HepG2 (cell line): ENCODE measurements at regions not wholly inside any gene's neighbourhood (a gene's known extent, or its start where the extent isn't known, plus 50 kb on each side); places are given as distances from the start of the nearest gene placed in this dataset.

Experiments
- AGO2 ChIP-seq: fragments of 200-400 bp; formaldehyde crosslinking; optimal IDR thresholded peaks from 2 replicates; pipeline ENCODE3; 2017; ENCODE audit warnings: mild to moderate bottlenecking, low read depth, low read length, moderate library complexity
- CEBPB ChIP-seq: IDR thresholded peaks from 2 replicates; pipeline ENCODE4 v1.6.1; 2011; ENCODE audit warnings: low read depth, low read length, improper control_type of control experiment, borderline replicate concordance
- CEBPG ChIP-seq: IDR thresholded peaks from 2 replicates; pipeline ENCODE4 v1.6.1; 2016
- FOXM1 ChIP-seq: sonication (generic); formaldehyde crosslinking; IDR thresholded peaks from 2 replicates; pipeline ENCODE4 v1.5.0; 2020; ENCODE audit warnings: missing genetic modification reagents
- GTF3A ChIP-seq: sonication (generic); formaldehyde crosslinking; conservative IDR thresholded peaks from 2 replicates; pipeline ENCODE4 v1.4.0; 2020; ENCODE audit warnings: mild to moderate bottlenecking, missing genetic modification reagents
- KDM5B ChIP-seq: sonication (generic); formaldehyde crosslinking; IDR thresholded peaks from 2 replicates; pipeline ENCODE4 v1.4.0; 2020; ENCODE audit warnings: missing genetic modification reagents, mild to moderate bottlenecking, borderline replicate concordance
- MEF2D ChIP-seq: sonication (generic); formaldehyde crosslinking; IDR thresholded peaks from 2 replicates; pipeline ENCODE4 v1.5.1; 2020; ENCODE audit warnings: mild to moderate bottlenecking, missing genetic modification reagents
- NFRKB ChIP-seq: fragments of 450-650 bp; IDR thresholded peaks from 2 replicates; pipeline ENCODE4 v1.6.1; 2017
- POGZ ChIP-seq: sonication (generic); formaldehyde crosslinking; IDR thresholded peaks from 2 replicates; pipeline ENCODE4 v1.4.0; 2020; ENCODE audit warnings: mild to moderate bottlenecking, missing genetic modification reagents
- PTBP1 ChIP-seq: fragments of 200-400 bp; formaldehyde crosslinking; IDR thresholded peaks from 2 replicates; pipeline ENCODE4 v1.6.1; 2018; ENCODE audit warnings: low read length, low read depth; ENCODE audit not compliant: poor library complexity, severe bottlenecking
- SMAD9 ChIP-seq: sonication (generic); formaldehyde crosslinking; IDR thresholded peaks from 2 replicates; pipeline ENCODE4 v1.5.1; 2020; ENCODE audit warnings: mild to moderate bottlenecking, missing genetic modification reagents
- TARDBP ChIP-seq: sonication (generic); formaldehyde crosslinking; IDR thresholded peaks from 2 replicates; pipeline ENCODE4 v1.8.0; 2022; ENCODE audit warnings: mild to moderate bottlenecking, missing genetic modification reagents
- U2AF2 ChIP-seq: fragments of 200-400 bp; formaldehyde crosslinking; IDR thresholded peaks from 2 replicates; pipeline ENCODE4 v1.6.1; 2017; ENCODE audit warnings: low read depth, mild to moderate bottlenecking, low read length
- ZFP82 ChIP-seq: sonication (generic); formaldehyde crosslinking; IDR thresholded peaks from 2 replicates; pipeline ENCODE4 v1.5.1; 2020; ENCODE audit warnings: mild to moderate bottlenecking, missing genetic modification reagents, borderline replicate concordance
- ZNF101 ChIP-seq: sonication (generic); formaldehyde crosslinking; IDR thresholded peaks from 2 replicates; pipeline ENCODE4 v1.4.0; 2020; ENCODE audit warnings: mild to moderate bottlenecking, low read depth, missing genetic modification reagents, borderline replicate concordance
- ZNF20 ChIP-seq: sonication (generic); formaldehyde crosslinking; IDR thresholded peaks from 2 replicates; pipeline ENCODE4 v1.4.0; 2020; ENCODE audit warnings: mild to moderate bottlenecking, moderate library complexity, missing genetic modification reagents
- ZNF225 ChIP-seq: sonication (generic); formaldehyde crosslinking; IDR thresholded peaks from 2 replicates; pipeline ENCODE4 v1.4.0; 2020; ENCODE audit warnings: mild to moderate bottlenecking, missing genetic modification reagents
- ZNF274 ChIP-seq: sonication (generic); formaldehyde crosslinking; IDR thresholded peaks from 2 replicates; pipeline ENCODE4 v1.5.1; 2020; ENCODE audit warnings: mild to moderate bottlenecking, missing genetic modification reagents
- ZNF33A ChIP-seq: sonication (generic); formaldehyde crosslinking; IDR thresholded peaks from 2 replicates; pipeline ENCODE4 v1.5.1; 2020; ENCODE audit warnings: missing genetic modification reagents, mild to moderate bottlenecking, moderate library complexity, borderline replicate concordance
- ZNF780A ChIP-seq: sonication (generic); formaldehyde crosslinking; IDR thresholded peaks from 2 replicates; pipeline ENCODE4 v1.8.0; 2022; ENCODE audit warnings: mild to moderate bottlenecking, missing genetic modification reagents, moderate library complexity
- ZNF792 ChIP-seq: IDR thresholded peaks from 2 replicates; pipeline ENCODE4 v1.6.1; 2016
- ZNF841 ChIP-seq: sonication (generic); formaldehyde crosslinking; IDR thresholded peaks from 2 replicates; pipeline ENCODE4 v1.8.1; 2023; ENCODE audit warnings: missing genetic modification reagents, borderline replicate concordance
- TF ChIP-seq, protein P1 (sequence below), 2 experiments: sonication (generic) in 1 of 2; formaldehyde crosslinking in 1 of 2; IDR thresholded peaks; 2 replicates each; pipeline versions ENCODE4 v1.4.0 to v1.6.1; 2018 to 2020; ENCODE audit warnings: missing genetic modification reagents in 2 of 2, borderline replicate concordance in 1 of 2, low read depth in 1 of 2, mild to moderate bottlenecking in 1 of 2, missing biosample characterization in 1 of 2
- TF ChIP-seq, protein P2 (sequence below): IDR thresholded peaks from 2 replicates; pipeline ENCODE4 v1.6.1; 2016
- TF ChIP-seq, protein P3 (sequence below): sonication (generic); formaldehyde crosslinking; IDR thresholded peaks from 2 replicates; pipeline ENCODE4 v1.4.0; 2020; ENCODE audit warnings: missing genetic modification reagents, borderline replicate concordance

DNA sequence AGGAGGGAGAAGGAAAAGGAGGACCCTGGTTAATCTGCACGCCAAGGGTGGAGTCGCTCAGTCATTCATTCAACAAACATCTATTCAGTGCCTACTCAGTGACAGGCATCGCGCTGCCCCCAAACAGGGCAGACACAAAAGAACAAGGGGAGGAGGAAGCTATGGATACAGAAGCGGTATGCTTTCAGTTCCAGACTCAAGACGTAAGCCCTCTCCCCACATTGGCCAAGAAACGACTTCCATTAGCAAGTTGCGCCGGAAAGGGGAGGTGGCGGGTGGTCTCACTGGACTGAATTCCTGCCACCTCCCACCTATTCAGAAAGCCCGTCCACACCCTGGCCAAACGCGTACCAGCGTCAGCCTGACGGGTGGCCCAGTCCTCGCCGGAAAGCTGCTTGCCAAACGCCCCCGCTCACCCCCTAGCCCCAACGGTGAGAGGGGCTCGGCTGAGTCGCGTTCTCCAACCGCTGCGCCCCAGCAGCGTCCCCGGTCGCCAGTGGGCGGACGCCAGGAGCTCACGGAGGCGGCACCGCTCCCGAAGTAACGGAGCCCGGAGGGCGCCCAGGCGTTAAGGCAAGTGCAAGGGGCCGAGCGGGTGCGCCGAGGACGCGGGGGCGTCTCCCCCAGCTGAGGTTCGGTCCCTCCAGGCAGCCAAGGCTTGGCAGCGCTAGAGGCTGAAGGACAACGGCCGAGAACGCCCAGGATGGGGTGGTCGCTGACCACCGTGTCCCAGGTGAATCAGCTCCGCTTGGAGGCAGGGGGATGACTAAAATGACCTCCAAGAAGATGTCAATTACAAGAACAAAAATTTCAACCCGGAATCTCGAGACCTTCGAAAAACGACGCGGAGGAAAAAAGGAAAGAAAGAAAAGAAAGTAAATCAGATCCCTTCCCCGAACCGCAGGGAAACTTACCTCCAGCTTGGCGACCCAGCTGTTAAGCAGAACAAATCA, 470.7 kb downstream of the SOX9 start (continued):
- TF ChIP-seq, protein P1, sequence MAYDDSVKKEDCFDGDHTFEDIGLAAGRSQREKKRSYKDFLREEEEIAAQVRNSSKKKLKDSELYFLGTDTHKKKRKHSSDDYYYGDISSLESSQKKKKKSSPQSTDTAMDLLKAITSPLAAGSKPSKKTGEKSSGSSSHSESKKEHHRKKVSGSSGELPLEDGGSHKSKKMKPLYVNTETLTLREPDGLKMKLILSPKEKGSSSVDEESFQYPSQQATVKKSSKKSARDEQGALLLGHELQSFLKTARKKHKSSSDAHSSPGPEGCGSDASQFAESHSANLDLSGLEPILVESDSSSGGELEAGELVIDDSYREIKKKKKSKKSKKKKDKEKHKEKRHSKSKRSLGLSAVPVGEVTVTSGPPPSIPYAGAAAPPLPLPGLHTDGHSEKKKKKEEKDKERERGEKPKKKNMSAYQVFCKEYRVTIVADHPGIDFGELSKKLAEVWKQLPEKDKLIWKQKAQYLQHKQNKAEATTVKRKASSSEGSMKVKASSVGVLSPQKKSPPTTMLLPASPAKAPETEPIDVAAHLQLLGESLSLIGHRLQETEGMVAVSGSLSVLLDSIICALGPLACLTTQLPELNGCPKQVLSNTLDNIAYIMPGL (CRISPR knock-in tag; IDR thresholded peaks at IDR 0.05; ENCODE audit: borderline replicate concordance in 1 of 2, low read depth in 1 of 2): peak in 1 of 2 experiments; percentile 38; a peak in 3 of 4 replicates
- TF ChIP-seq SMAD9 (CRISPR knock-in tag) (peak; percentile 23; the same call in 1 of the 2 replicates), POGZ (CRISPR knock-in tag) (0 out of 2 replicates have a peak, but pooled peaks have one; percentile 32), CEBPG (CRISPR knock-in tag) (no peak), FOXM1 (CRISPR knock-in tag) (no peak), ZNF841 (CRISPR knock-in tag) (no peak), KDM5B (CRISPR knock-in tag) (0 out of 2 replicates have a peak, but pooled peaks have one; percentile 45), ZNF780A (no peak), AGO2 (peak; percentile 89), TARDBP (CRISPR knock-in tag) (peak; percentile 34; the same call in 1 of the 2 replicates), U2AF2 (no peak), ZNF33A (CRISPR knock-in tag) (no peak), ZNF225 (CRISPR knock-in tag) (peak; percentile 57; the same call in 1 of the 2 replicates), GTF3A (CRISPR knock-in tag) (no peak), ZNF20 (0 out of 2 replicates have a peak, but pooled peaks have one; percentile 6), MEF2D (CRISPR knock-in tag) (0 out of 2 replicates have a peak, but pooled peaks have one; percentile 59), PTBP1 (no peak), CEBPB (no peak), ZNF101 (CRISPR knock-in tag) (no peak), NFRKB (no peak), ZFP82 (0 out of 2 replicates have a peak, but pooled peaks have one; percentile 54), ZNF792 (CRISPR knock-in tag) (peak; percentile 70; the same call in 1 of the 2 replicates), ZNF274 (CRISPR knock-in tag) (peak; percentile 61; the same call in 1 of the 2 replicates)
- TF ChIP-seq, protein P2, sequence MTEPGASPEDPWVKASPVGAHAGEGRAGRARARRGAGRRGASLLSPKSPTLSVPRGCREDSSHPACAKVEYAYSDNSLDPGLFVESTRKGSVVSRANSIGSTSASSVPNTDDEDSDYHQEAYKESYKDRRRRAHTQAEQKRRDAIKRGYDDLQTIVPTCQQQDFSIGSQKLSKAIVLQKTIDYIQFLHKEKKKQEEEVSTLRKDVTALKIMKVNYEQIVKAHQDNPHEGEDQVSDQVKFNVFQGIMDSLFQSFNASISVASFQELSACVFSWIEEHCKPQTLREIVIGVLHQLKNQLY (CRISPR knock-in tag): no peak
- TF ChIP-seq, protein P3, sequence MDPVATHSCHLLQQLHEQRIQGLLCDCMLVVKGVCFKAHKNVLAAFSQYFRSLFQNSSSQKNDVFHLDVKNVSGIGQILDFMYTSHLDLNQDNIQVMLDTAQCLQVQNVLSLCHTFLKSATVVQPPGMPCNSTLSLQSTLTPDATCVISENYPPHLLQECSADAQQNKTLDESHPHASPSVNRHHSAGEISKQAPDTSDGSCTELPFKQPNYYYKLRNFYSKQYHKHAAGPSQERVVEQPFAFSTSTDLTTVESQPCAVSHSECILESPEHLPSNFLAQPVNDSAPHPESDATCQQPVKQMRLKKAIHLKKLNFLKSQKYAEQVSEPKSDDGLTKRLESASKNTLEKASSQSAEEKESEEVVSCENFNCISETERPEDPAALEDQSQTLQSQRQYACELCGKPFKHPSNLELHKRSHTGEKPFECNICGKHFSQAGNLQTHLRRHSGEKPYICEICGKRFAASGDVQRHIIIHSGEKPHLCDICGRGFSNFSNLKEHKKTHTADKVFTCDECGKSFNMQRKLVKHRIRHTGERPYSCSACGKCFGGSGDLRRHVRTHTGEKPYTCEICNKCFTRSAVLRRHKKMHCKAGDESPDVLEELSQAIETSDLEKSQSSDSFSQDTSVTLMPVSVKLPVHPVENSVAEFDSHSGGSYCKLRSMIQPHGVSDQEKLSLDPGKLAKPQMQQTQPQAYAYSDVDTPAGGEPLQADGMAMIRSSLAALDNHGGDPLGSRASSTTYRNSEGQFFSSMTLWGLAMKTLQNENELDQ: no peak
